GM21526 (cell line): ENCODE measurements at regions not wholly inside any gene's neighbourhood (a gene's known extent, or its start where the extent isn't known, plus 50 kb on each side); places are given as distances from the start of the nearest gene placed in this dataset.
"Not testable (repeated sequence)": the region's sequence is repeated elsewhere in the genome, so short reads cannot be mapped to it uniquely, and the experiment has no call there.

Experiments
- ATAC-seq: cut with Tn5 transposase; IDR thresholded peaks from one replicate; pipeline ENCODE4 v1.9.1; 2021; ENCODE audit warnings: moderate library complexity; ENCODE audit not compliant: unreplicated experiment, low FRiP score

- no peak for ATAC-seq
Observed at GRCh38 chr2:138213624-138214023, 249.4 kb downstream of the HNMT start.

DNA sequence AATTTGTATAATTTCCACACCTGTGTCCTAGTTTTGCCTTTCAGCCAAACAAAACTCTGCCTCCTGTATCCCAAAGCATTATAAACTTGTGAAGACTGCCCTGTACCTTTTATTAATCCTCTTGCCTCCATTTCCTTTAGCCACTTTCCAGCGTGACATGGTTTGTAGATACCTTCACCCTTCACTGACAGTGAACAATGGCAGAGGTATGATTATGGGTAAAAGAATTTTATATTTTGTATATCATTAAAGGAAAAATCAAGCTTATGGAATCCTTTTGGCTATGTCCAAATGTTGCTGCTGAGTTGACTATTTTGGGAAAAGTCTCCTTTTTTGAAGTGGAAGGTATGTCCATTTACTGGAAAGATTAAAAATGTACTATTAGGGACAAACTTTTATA, 251.7 kb downstream of the HNMT start:
- ATAC-seq: no peak

- no peak for ATAC-seq
Observed at GRCh38 chr2:138217975-138218374, 253.7 kb downstream of the HNMT start.

DNA sequence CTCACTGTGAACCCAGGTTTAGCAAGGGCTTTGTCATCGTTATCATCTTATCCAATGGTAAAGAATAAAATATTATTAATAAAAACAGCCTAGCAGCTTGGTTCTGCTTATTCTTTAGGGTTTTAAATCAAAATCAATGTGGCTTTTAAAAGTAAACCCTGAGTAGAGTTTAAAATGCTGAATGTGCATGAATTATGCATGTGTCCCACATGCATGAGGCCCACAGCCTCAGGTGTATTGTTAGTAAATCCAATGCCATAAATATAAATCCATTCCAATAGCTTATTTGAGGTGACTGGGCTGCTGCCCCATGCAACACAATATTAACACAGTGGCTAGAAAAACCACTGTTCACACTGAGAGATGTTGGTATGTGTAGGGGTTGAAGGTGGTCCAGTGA, 254.1 kb downstream of the HNMT start:
- no peak for ATAC-seq

GRCh38 chr2:138219961-138220360, 255.7 kb downstream of the HNMT start:
- no peak for ATAC-seq

DNA sequence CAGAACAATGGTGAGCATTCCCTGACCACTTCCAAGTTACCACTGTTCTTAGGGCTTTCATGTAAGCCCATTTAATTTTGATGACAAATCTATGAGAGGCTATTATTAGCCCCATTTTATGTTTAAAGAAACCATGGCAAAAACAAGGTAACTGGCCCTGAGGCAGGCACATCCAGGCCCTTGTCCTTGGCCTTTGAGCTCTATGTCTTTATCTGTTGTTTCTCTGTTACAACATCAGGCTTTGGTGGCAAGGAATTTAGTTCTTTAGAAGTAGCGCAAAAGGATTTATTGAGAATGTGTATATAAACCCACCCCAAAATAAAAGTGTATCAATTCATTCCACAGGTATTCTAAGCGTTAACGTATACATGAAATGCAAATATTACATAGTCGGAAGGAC, 257.1 kb downstream of the HNMT start:
- ATAC-seq: no peak

GRCh38 chr2:138223319-138223718, 259.0 kb downstream of the HNMT start:
- ATAC-seq: no peak

DNA sequence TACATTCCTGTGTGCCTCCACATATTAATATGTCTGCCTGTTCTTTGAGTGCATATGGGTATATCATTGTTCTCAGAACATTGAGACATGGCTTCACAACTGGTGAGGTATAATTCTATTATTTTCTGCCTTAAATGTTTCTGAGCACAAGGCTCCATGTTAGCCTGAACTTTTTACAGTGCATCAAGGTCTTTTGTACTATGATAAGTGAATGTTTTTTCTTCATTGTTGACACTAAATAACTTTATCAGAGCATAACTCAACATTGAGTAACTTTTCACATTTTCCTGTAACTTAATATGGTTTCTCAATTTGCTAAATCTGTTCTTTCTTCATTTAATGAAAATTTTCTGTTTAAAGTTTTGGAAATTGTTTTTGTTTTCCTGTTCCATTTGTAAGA, 262.9 kb downstream of the HNMT start:
- no peak for ATAC-seq

DNA sequence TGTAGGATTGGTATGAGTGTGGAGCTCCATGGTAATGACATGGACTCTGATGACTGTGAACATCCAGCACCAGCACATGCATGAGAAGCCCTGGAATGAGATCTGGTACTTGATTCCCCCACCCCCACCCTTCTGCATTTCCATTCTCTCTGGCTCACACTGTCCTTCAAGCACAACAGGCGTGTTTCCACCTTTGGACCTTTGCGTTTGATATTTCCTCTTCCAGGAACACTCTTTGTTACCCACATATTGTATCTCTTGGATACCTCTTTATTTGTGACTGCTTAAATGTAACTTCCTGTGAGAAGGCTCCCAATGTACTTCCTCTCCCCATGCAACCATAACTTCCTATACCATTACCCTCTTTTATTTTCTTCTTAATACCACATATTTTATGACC, 263.8 kb downstream of the HNMT start:
- ATAC-seq: no peak

DNA sequence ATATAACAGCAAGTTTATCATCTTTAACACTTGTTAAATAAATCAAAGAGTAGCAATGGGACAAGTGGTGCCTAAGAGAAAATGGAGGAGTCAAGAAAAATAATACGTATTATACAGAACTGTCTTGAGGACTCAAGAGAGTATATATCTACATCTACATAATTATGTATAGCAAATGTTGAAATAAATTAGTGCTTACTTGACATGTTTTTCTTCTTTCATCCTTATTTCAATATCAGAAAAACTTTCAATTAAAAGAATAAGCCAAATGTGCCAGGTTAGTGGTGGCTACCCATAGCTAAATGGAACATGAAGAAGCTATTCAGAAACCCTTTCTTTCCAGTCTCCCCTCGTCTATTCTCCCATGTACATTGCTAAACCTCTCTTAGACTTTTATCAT, 267.3 kb upstream of the SPOPL start:
- no peak for ATAC-seq

GRCh38 chr2:138235041-138235440, 266.5 kb upstream of the SPOPL start:
- ATAC-seq: no peak

DNA sequence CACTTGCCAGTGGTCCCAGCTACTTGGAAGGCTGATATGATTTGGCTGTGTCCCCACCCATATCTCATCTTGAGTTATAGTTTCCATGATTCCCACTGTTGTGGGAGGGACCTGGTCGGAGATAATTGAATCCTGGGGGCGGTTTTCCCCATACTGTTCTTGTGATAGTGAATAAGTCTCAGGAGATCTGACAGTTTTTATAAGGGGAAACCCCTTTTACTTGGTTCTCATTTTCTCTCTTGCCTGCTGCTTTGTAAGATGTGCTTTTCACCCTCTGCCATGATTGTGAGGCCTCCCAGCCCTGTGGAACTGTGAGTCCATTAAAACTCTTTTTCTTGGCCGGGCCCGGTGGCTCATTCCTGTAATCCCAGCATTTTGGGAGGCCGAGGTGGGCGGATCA, 265.4 kb upstream of the SPOPL start:
- no peak for ATAC-seq

DNA sequence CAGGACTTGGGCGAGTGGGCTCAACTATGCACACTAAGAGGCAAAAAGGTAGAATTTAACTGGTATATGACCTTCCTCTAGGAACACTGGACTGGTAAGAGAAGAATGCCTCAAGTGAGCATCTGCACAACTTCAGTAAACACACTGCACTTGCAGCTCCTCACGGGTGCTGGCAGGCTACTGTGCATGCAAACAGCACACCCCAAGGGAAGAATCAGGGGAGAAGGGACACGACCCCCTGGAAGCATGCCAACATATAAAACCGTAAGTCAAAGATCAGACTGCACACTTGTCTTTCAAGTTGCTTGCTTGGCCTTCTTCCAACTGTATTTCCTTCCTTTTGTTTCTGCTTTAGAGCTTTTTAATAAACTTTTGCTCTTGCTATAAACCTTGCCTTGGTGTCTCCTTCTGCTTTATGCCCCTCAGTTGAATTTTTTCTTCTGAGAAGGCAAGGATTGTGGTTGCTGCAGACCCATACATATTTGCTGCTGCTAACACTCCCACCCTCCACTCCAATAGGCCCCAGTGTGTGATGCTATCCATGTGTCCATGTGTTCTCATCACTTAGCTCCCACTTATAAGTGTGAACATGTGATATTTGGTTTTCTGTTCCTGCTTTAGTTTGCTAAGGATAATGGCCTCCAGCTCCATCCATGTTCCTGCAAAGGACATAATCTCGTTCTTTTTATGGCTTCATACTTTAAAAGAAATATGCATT, 263.7 kb upstream of the SPOPL start:
- ATAC-seq: no peak

- ATAC-seq: no peak
Observed at GRCh38 chr2:138238908-138239307, 262.7 kb upstream of the SPOPL start.

DNA sequence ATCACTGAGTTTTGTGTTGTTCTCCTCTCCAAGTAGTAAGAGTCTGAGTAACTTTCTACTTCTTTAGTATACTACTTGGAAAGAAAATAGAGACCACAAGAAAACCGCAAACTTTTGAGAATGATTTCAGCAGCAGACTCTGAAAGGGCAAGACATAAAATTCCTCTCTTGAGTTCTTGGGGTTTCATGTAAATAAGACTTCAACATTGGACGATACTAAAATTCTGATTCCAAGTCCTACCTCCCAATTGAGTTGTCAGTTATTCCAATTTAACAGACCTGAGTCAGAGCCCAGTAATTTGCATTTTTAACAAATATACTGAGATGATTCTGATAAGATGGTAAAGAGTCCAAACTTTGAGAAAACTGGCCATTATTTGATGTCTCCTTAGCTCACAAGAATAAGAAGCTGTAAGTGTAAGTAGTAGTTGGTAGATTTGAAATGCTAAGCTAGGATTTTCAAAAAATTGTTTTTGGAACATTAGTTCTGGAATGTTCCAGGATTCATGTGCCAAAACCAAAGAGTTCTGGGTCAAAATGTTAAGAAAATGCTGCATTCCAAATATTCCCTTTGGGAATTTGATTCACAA, 261.6 kb upstream of the SPOPL start:
- ATAC-seq: no peak

DNA sequence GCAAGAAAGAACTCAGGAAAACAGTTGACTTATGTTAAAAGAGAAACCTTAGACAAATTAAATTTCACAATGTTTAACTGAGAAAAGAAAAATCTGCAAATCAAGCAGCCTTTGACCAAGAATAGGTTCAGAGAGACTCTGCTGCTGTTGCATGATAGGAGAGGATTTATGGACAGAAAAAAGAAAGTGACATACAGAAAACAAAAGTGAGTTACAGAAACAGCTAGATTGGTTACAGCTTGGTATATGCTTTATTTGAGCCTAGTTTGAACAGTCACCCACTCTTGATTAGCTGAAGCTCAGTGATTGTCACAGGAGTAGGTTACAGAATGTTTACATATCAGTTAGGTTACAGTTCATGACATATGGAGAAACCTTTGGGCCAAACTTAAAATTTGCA, 258.2 kb upstream of the SPOPL start:
- ATAC-seq: no peak

GRCh38 chr2:138244501-138244925, 257.1 kb upstream of the SPOPL start:
- ATAC-seq: no peak

DNA sequence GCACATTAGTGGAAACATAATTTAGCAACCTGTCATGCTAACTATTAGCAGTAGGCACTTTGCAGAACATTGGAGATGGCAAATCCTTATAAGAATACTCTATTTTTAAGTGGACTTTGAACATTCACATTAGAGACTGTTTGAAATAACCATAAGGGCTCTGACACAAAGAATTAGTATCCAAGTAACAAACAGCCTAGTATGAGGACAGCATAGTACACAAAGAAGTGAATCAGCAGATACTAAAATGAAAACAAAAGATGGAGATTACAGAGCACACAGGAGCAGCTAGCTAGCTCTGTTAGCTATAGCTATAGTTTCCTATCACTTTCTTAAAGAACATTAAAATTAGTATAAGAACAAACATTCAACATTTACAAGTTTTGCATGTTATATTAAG, 256.3 kb upstream of the SPOPL start:
- ATAC-seq: no peak

DNA sequence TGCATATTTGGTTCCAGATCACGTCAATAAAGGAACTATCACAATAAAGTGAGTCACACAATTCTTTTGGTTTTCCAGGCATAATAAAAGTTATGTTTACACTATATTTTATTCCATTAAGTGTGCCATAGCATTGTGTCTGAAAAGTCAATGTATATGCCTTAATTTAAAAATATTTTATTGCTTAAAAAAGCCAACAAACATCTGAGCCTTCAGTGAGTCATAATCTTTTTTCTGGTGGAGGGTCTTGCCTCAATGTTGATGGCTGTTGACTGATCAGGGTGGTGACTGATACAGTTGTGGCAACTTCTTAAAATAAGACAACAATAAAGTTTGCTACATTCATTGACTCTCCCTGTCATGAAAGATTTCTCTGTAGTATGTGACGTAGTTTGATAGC, 254.3 kb upstream of the SPOPL start:
- no peak for ATAC-seq

- no peak for ATAC-seq
Observed at GRCh38 chr2:138249207-138249606, 252.4 kb upstream of the SPOPL start.

DNA sequence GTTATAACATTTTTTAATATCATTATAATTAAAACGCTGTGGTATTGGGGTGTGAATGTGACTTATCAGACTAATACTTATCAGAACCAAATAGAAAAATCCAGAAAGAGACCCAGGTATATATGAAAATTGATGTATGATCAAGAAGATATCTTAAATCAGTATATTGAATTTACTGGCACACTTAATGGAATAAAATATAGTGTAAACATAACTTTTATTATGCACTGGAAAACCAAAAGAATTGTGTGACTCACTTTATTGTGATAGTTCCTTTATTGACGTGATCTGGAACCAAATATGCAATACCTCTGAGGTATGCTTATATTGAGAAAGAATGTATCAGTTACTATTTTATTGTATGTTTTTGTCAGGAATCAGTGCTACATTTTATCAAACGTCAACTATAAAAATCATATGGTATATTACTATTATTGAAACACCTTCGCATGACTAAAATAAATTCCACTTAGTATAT, 250.7 kb upstream of the SPOPL start:
- ATAC-seq: not testable (repeated sequence)

- no peak for ATAC-seq
Observed at GRCh38 chr2:138252587-138252986, 249.0 kb upstream of the SPOPL start.
